ENCODE measurements at regions not wholly inside any gene's neighbourhood (a gene's known extent, or its start where the extent isn't known, plus 50 kb on each side); places are given as distances from the start of the nearest gene placed in this dataset.
"Not testable (repeated sequence)": the region's sequence is repeated elsewhere in the genome, so short reads cannot be mapped to it uniquely, and the experiment has no call there.

DNA sequence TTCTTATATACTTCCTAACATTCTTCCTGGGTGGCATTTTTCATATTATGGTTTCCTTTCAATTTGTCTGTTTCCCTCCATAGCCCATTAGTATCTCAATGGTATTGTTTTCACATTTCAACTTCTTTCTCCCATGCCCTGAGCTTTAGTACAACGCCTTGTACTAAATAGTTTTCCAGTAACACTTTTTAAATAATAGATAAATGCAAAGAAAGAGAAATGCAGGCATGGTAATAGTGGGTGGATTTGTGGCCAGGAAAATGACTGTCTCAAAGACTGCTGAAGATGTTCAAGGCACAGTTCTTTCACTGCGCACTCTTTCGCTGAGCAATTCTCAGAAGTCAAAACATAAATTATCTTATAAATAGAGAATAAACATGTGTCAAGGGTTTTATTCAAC, 145.1 kb downstream of the LCA5 start:
- DNase-seq (ENCODE audit: low read depth) = no peak

DNA sequence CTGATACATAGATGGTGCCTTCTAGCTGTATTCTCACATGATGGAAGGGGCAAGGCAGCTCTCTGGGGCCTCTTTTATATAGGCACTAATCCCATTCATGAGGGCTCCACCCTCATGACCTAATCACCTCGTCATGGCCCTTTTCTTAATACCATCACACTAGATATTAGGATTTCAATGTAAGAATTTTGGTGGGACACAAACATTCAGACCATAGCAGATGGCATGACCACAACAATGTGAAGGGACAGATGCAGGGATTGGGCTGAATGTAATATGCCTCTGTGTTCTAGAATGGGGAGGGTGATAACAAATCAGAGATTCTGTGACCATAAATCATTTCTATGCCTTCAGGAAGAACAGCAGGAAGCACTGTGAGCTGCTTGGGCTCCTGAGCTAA, 145.8 kb downstream of the LCA5 start:
- no peak for DNase-seq (ENCODE audit: low read depth)

DNA sequence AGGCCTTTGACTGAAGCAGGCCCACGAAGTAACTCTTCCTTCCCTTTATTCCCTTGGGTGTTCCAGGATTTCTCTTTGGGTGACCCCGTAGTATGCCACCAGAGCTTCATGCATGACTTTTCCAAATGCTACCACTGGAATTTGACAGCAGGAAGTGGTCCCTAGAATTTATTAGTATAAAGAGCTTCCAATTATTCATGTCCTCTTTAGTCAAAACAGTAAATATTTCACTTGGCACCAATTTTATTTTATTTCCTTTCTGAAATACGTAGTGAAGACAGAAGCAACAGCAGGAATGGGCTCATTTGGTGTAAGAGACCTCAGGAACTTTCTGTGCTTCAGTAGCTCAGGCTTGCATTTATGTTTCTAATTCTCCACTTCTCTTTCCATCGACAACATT, 151.3 kb downstream of the LCA5 start:
- DNase-seq (ENCODE audit: low read depth) = no peak

DNA sequence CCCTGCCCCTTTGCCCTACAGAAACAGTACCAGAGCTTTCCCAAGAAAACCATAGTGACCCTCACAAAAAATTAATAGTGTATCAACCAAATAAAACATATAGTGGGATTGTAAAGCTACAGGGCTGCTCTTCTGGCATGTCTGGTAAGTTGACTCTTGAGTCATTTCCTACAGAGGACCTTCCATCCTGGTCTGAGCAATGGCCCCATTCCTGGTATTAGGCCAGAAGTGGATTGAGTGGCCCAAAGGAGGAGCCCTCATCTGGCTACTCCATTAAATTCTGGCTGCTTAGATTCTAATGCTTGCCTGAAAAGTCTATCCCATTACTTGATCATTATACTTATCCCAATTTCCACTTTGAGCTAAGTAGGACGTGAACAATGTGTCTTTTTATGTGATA, 150.9 kb upstream of the HMGN3 start:
- no peak for DNase-seq (ENCODE audit: low read depth)

DNA sequence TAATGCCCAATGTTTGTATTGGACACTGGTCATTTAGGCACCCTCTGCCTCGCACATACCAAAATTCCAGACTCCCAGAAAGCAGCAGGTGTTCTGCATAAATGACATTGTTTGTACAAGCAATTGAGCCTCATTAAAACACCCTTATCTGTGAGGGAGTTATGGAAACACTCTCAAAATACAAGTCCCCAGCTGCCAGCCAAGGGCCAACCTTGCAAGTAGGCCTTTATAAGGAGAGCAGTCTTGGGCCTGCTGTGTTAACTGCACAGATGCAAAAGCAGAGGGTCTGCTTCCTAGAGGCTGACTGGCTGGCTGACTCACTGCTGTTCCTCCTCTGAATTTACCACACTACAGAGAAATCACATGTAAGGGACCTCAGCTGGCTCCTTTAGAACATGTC, 150.4 kb upstream of the HMGN3 start:
- no peak for DNase-seq (ENCODE audit: low read depth)

DNA sequence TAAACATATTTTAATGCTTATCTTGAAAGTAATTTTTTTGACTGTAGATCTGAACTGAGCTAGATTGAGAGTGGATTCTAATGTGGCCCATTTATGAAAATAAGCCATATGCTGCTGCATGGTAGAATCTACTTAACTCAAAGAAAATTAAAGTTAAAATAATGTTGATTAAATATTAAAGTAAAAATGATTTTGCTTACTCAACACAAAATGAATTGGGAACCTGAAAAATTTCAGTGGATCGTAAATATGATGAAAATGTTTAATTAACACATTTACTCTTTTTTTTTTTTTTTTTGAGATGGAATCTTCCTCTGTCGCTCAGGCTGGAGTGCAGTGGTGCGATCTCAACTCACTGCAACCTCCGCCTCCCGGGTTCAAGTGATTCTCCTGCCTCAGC, 144.5 kb upstream of the HMGN3 start:
- no peak for DNase-seq (ENCODE audit: low read depth)

DNA sequence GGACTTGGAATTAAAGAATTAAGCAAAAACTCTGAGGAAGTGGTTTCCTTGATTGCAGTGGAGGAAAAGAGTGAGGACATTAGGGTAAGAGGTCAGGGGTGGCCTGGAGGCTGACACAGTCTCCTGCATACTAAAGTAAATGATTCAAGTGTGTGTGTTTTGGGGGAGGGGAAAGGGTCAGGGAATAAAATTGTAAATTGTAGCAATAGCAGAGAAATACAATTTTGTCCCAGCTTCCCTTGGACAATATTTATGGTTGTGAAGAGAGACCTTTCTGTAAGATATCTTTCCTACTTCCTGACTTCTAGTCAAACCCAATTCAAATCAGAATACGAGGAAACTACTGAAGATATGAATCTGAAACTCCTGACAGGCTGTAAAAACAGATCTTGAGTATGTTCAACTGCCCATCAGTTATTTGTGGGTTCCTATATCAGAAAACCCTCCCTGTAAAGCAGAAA, 143.4 kb upstream of the HMGN3 start:
- no peak for DNase-seq (ENCODE audit: low read depth)

DNA sequence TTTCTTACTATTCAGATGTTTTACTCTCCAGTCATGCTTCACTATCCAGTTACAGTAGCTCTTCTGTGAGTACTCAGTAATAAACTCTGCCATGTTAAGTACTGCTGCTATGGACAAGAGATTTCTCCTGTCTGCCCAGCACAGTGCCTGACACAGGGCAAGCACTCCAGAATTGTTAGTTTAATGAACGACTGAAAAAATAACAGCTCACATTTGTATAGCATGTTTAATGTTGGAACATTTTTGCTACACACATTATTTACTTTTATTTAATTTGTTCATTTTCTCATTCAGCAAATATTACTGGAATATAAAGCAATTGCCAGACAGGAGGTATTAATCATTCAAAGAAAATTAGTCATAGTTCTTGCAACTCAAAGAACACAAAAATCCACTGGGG, 142.6 kb upstream of the HMGN3 start:
- DNase-seq (ENCODE audit: low read depth) = no peak

DNA sequence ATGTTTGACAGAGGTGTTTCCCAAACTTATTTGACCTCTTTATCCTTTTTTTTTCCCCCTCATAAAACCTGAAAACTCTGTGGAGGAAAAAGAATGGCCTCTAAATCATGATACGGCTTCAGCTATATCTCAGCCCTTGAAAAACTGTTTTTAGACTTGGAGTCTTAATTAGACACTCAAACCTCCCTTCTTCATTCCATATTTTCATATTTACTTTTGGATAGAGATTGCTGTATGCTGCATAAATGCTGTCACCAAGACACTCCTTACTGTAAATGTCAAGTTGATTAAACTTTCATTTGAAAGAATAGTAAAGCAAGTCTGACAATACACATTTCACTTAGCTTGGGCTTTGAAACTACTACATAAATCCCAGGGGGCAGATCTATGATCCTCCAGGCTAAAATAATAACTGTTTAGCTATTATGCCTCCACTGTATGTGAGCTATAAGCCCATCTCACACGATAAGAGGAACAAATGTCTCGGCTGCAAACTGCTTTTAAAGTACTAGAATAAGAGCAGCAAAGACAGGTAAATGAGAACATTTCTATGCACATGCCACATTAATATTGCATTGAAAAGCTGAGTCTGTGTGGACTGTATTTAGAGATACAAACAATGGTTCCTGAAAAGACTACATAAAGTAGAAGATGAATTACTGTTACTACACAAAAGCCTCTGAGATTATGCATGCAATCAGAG, 141.3 kb upstream of the HMGN3 start:
- DNase-seq (ENCODE audit: low read depth) = no peak

DNA sequence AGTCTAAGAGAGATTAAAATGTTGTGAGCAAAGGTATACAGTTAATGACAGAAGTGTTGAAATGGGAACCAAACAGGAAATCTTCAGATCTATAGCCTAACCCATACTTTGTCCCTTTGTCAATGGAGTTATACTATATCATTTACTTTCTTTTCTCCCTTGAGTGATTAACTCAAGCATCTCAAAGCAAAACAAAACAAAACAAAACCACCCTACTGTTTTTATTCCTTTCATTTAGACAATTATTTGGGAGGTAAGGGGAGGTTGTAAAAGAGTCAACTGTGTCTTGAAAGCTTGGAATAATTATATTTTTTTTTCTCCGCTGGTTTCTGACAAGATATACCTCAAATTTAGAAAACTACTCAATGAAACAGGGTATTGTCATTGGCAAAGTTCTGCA, 139.8 kb upstream of the HMGN3 start:
- no peak for DNase-seq (ENCODE audit: low read depth)

DNA sequence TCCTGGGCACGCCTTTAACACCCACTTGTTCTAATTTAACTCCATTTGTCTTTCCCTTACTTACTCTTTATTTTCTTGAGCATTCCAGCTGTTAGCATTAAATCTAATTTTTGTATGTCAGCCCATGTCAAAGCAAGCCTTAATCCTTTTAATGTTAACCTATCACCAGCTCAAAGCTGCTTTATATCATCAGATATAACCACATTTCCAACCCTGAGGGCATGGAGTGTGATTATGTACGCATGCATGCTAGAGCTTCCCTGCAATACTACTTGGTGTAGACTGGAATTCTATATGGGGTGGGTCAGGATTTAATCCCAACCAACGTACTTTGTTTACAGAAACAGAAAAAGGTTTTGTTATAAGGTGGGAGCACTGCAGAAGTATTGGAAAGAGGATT, 139.4 kb upstream of the HMGN3 start:
- DNase-seq (ENCODE audit: low read depth) = no peak

DNA sequence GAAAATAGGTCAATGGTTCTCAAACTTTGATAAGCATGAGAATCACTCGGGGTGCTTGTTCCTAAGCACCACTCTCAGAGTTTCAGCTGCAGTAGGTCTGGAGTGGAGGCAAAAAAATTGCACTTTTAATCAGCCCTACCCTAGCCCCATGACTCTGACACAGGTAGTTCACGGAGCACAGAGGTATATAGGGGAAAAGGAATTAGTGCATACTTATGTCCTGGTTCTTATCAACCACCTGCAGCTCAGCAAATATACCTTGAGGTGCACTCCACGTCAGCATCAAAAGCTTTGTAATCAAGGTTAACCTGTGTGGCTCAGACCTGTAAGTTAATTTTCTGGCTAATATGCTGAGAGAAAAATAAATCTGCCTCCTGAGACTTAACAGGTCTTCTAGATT, 138.8 kb upstream of the HMGN3 start:
- no peak for DNase-seq (ENCODE audit: low read depth)

DNA sequence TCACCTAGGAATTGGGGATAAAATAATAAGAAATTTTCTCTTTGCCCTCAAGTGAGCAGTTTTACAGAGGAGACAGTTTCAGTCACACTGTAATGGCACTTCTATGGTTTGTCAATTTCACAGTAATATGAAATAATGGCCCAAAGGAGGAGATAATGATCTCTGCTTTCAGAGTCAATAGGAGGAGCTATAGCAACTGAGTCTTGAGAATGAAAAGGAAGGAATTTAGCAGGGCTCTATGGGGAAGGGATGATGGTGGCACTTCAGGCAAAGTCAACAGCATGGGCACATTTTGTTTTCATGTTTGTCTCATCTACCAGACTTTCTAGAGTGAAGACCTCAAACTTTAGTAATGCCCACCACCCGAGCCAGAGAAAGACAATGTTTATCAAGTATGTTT, 138.3 kb upstream of the HMGN3 start:
- DNase-seq (ENCODE audit: low read depth) = no peak

DNA sequence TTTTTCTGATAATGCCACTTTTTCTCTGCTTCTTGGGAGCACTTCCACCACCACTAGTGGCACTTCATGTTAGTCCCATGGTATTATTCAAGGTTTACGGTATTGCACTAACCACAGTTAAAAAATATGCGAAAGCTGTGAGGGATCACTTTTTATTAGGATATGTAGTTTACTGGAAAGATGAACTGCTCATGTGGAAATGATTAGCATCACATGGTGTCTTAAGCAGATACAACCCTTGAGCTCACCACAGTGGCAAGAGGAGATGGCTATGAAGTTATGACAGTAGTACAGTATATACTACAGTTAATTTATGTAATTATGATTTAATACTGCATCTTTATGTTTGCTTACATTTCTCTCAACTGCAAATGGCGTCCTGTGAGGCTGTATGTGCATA, 134.5 kb upstream of the HMGN3 start:
- DNase-seq (ENCODE audit: low read depth) = no peak

DNA sequence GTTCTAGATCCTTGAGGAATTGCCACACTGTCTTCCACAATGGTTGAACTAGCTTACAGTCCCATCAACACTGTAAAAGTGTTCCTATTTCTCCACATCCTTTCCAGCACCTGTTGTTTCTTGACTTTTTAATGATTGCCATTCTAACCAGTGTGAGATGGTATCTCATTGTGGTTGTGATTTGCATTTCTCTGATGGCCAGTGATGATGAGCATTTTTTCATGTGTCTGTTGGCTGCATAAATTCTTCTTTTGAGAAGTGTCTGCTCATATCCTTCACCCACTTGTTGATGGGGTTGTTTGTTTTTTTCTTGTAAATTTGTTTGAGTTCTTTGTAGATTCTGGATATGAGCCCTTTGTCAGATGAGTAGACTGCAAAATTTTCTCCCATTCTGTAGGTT, 129.0 kb upstream of the HMGN3 start:
- not testable (repeated sequence) for DNase-seq (ENCODE audit: low read depth)

DNA sequence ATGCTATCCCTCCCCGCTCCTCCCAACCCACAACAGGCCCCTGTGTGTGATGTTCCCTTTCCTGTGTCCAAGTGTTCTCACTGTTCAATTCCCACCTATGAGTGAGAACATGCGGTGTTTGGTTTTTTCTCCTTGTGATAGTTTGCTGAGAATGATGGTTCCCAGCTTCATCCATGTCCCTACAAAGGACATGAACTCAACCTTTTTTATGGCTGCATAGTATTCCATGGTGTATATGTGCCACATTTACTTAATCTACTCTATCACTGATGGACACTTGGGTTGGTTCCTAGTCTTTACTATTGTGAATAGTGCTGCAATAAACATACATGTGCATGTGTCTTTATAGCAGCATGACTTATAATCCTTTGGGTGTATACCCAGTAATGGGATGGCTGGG, 126.6 kb upstream of the HMGN3 start:
- not testable (repeated sequence) for DNase-seq (ENCODE audit: low read depth)

DNA sequence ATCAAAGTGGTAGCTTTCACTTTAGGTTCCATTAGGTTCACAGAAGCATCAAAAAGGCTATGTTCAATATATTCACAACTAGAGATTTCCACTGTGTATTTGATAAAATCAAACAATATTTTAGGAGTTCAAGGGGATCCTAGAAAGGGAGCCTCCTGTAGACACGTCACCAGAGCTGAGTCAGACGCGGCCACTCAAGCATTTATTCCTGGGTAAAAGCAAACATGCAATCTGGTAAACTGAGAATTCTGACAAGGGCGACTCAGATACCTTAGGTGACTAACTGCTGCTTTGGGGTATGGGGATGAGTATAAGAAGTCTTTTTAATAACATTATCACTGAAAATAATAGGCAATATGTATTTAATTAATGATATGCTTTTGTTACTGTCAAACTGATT, 118.7 kb upstream of the HMGN3 start:
- no peak for DNase-seq (ENCODE audit: low read depth)

DNA sequence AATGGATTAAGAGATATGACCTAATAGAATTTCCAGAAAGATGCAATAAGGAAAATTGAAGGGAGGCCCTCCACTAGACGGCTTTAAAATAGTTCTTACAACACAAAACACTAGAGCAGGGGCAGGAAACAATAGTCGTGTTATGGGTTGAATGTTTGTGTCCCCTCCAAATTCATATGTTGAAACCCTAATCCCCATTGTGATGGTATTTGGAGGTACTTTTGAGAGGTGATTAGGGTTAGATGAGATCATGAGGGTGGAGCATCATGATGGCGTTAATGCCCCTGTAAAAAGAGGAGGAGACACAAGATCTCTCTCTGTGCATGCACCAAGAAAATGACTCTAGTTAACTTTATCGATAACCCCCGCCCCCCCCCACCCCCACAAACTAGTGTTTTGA, 104.0 kb upstream of the HMGN3 start:
- DNase-seq (ENCODE audit: low read depth) = no peak

DNA sequence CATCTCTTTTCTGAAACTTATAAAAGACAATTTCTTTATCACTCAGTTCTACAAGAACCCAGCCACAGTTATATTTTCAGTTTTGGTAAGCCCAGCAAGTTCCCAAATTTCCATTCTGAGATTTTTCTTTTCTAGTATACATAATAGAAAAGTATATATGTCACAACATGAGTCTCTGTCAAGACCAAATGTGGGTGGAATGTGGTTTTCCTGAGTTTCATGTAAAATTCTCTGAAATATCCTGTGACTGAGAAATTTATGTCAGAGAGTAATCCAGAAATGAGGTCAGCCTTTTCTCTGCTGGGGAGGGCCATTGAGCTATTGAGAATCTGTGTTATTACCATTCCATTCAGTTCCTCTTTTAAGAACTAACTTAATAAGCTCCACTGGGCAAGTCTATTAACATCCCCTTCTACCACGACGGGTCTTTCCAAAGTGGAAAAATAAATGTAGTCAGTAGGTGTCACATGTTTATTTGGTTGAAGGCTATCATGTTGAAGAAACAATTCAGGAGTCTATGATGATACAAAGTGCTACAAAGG, 100.7 kb upstream of the HMGN3 start:
- no peak for DNase-seq (ENCODE audit: low read depth)

DNA sequence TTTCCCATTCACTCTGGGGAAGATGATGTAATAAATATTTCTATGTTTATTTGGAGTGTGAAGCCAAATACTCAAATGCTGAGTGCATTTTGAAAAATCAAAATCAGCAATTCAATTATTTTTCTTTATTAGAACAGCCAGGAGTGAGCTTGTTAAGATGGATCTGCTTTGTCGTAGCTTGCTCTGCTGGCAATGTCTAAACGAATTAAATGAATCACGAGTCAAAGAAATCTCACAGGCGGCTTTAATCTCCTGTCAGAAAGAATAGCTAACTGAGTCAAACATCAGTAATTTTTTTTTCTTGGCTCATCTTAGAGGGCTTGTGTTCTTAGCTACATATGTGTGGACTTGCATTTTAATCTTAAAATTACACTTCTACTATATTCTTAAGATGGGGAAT, 100.2 kb upstream of the HMGN3 start:
- DNase-seq (ENCODE audit: low read depth) = no peak

DNA sequence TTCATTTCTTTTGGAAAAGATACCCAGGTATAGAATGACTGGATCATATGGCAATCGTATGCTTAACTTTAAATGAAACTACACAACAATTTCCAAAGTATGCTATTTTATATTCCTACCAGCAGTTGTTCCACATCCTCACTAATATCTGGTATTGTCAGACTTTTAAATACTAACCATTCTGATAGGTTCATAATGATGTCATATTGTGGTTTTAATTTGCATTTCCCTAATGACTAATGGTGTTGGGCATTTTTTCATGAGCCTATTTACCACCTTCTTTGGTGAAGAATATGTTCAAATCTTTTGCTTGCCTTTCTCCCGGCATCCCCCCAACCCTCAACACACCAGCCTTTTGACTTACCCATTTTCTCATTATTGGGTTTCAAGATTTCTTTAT, 96.2 kb upstream of the HMGN3 start:
- no peak for DNase-seq (ENCODE audit: low read depth)

DNA sequence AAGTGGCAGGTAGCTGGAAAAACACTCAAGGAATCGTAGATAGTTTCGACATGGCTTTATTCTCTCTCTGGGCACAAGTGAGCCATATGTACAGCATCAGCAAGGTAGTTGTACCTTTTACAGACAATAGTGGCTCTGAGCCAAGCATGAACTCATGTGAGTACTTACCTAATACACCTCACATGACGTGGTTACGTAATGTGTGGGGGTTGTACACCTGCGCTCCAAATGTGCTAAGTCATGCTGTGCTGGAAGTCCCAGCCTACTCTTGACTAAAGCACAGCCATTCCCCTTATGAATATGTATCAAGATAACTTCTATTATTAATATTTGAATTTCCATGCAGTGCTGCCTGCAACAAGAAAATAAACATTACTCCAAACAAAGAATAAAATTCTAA, 78.8 kb upstream of the HMGN3 start:
- no peak for DNase-seq (ENCODE audit: low read depth)

DNA sequence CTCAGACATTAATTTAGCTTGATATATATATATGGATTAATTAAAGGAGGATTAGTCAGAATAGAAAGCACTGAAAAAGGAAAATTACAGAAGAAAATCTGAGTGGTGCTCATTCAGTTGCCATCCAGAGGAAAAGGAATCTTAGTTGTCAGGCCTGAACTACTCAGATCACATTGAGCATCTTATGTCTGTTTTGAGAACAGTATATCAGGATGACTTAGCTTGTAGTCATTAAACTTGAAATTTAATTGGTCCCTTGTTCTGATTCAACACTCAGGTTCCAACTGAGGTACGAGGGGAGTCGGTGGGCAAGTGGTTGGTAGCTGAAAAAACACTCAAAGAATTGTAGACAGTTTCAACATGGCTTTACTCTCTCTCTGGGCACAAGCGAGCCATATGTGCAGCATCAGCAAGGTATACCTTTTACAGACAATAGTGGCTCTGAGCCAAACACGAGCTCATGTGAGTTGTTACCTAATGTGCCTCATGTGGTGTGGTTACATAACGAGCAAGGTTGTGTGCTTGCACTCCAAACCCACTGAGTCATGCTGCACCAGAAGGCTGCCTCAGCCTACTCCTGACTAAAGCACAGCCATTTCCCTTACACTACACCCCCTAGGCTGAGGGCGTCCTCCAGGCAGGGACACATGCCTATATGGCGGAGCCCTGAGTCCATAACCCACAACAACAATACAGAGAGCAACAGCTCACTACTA, 73.0 kb upstream of the HMGN3 start:
- no peak for DNase-seq (ENCODE audit: low read depth)

DNA sequence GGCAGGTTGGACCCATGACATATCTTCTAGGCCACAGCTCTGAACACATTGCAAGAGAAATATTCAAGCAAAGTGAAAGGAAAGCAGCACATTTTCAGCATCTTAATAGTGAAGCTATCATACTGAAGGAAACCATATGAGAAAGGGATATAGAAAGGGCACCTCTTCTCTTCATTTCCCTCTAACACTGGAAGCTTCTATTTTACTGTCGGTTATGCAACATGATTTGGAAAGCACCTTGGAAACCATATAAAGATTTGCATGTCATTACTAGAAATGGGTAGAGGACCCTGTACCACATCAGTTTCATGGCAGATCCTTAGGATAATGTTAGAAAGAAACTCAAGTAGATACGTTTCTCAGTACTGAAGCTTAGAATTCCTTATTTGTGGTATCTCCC, 70.5 kb upstream of the HMGN3 start:
- no peak for DNase-seq (ENCODE audit: low read depth)

Data from EH (cell line).